KOPT-K1 (cell line): ENCODE measurements at regions not wholly inside any gene's neighbourhood (a gene's known extent, or its start where the extent isn't known, plus 50 kb on each side); places are given as distances from the start of the nearest gene placed in this dataset.

Source experiments
- H3K27ac ChIP-seq: fragments of 200-600 bp; sonication (generic); 2 replicates; pipeline ENCODE4 v1.5.1; 2016; ENCODE audit warnings: antibody characterized with exemption, mild to moderate bottlenecking, low read depth, low read length; ENCODE audit not compliant: poor library complexity, severe bottlenecking
- H3K36me3 ChIP-seq: fragments of 200-600 bp; sonication (generic); 2 replicates; pipeline ENCODE4 v1.5.1; 2017; ENCODE audit warnings: antibody characterized with exemption, mild to moderate bottlenecking, low read length, moderate library complexity; ENCODE audit not compliant: insufficient read depth
- H3K9me3 ChIP-seq: fragments of 200-600 bp; sonication (generic); 2 replicates; pipeline ENCODE4 v1.5.1; 2017; ENCODE audit warnings: antibody characterized with exemption, low read length, mild to moderate bottlenecking; ENCODE audit not compliant: insufficient read depth, poor library complexity, severe bottlenecking

GRCh38 chr2:146874260-146874658 is 970.6 kb upstream of the ACVR2A start:
- no peaks in the 10 kb centered on the region for H3K36me3 ChIP-seq
- no peaks in the 10 kb centered on the region for H3K9me3 ChIP-seq
- no peak overlapping the region for H3K27ac ChIP-seq

GRCh38 chr2:146873646-146874259 is 971.1 kb upstream of the ACVR2A start:
- Histone ChIP-seq H3K9me3 (no peaks in the 10 kb centered on the region), H3K27ac (no peak overlapping the region), H3K36me3 (no peaks in the 10 kb centered on the region)

- Histone ChIP-seq H3K36me3 (no peaks in the 10 kb centered on the region), H3K27ac (no peak overlapping the region), H3K9me3 (no peaks in the 10 kb centered on the region)
These were observed 971.8 kb upstream of the ACVR2A start for GRCh38 chr2:146873056-146873455.

GRCh38 chr2:146870691-146871090 is 974.1 kb upstream of the ACVR2A start:
- Histone ChIP-seq H3K9me3 (no peaks in the 10 kb centered on the region), H3K36me3 (no peaks in the 10 kb centered on the region), H3K27ac (no peak overlapping the region)

GRCh38 chr2:146869328-146869727 is 975.5 kb upstream of the ACVR2A start:
- no peaks in the 10 kb centered on the region for H3K9me3 ChIP-seq
- no peak overlapping the region for H3K27ac ChIP-seq

GRCh38 chr2:146868051-146868450 is 976.8 kb upstream of the ACVR2A start:
- Histone ChIP-seq H3K9me3 (no peaks in the 10 kb centered on the region), H3K27ac (no peak overlapping the region), H3K36me3 (no peaks in the 10 kb centered on the region)

More at GRCh38 chr2:146869328-146869727, 975.5 kb upstream of the ACVR2A start:
- H3K36me3 ChIP-seq = no peaks in the 10 kb centered on the region

- H3K27ac ChIP-seq = no peak overlapping the region
- H3K9me3 ChIP-seq = no peaks in the 10 kb centered on the region
- H3K36me3 ChIP-seq = no peaks in the 10 kb centered on the region
These were observed 977.3 kb upstream of the ACVR2A start for GRCh38 chr2:146867477-146867986.

- H3K9me3 ChIP-seq = no peaks in the 10 kb centered on the region
- no peaks in the 10 kb centered on the region for H3K36me3 ChIP-seq
- H3K27ac ChIP-seq = no peak overlapping the region
These were observed 990.9 kb upstream of the ACVR2A start for GRCh38 chr2:146853741-146854444.

GRCh38 chr2:146852661-146853060 is 992.2 kb upstream of the ACVR2A start:
- no peak overlapping the region for H3K27ac ChIP-seq
- H3K36me3 ChIP-seq = no peaks in the 10 kb centered on the region

GRCh38 chr2:146850746-146851145 is 994.1 kb upstream of the ACVR2A start:
- no peak overlapping the region for H3K27ac ChIP-seq
- H3K9me3 ChIP-seq = no peaks in the 10 kb centered on the region
- no peaks in the 10 kb centered on the region for H3K36me3 ChIP-seq

More at GRCh38 chr2:146852661-146853060, 992.2 kb upstream of the ACVR2A start:
- H3K9me3 ChIP-seq = no peaks in the 10 kb centered on the region

GRCh38 chr2:146847846-146848245 is 997.0 kb upstream of the ACVR2A start:
- no peak overlapping the region for H3K27ac ChIP-seq
- H3K36me3 ChIP-seq = no peaks in the 10 kb centered on the region
- no peaks in the 10 kb centered on the region for H3K9me3 ChIP-seq

- H3K9me3 ChIP-seq = no peaks in the 10 kb centered on the region
- no peaks in the 10 kb centered on the region for H3K36me3 ChIP-seq
- no peak overlapping the region for H3K27ac ChIP-seq
These were observed 1000.4 kb upstream of the ACVR2A start for GRCh38 chr2:146844226-146844990.

- no peak overlapping the region for H3K27ac ChIP-seq
- no peaks in the 10 kb centered on the region for H3K9me3 ChIP-seq
- no peaks in the 10 kb centered on the region for H3K36me3 ChIP-seq
These were observed 1007.0 kb upstream of the ACVR2A start for GRCh38 chr2:146837857-146838256.

- Histone ChIP-seq H3K36me3 (no peaks in the 10 kb centered on the region), H3K27ac (no peak overlapping the region), H3K9me3 (no peaks in the 10 kb centered on the region)
These were observed 1018.4 kb upstream of the ACVR2A start for GRCh38 chr2:146826388-146826787.

GRCh38 chr2:146821836-146822316 is 1023.0 kb upstream of the ACVR2A start:
- no peaks in the 10 kb centered on the region for H3K36me3 ChIP-seq
- no peak overlapping the region for H3K27ac ChIP-seq

More at GRCh38 chr2:146821836-146822316, 1023.0 kb upstream of the ACVR2A start:
- no peaks in the 10 kb centered on the region for H3K9me3 ChIP-seq
